HAP-1 (cell line): ENCODE measurements at regions not wholly inside any gene's neighbourhood (a gene's known extent, or its start where the extent isn't known, plus 50 kb on each side); places are given as distances from the start of the nearest gene placed in this dataset.

Experiments
- DNase-seq, 2 experiments: peaks; one replicate each; pipeline ENCODE4 v3.0.0-alpha.2; 2016 to 2020; ENCODE audit warnings: low spot score in 2 of 2
- H3K27me3 ChIP-seq: fragments of 250-450 bp; sonication (Bioruptor Pico); 2 replicates; pipeline ENCODE4 v1.5.1; 2020; ENCODE audit warnings: low read depth, mild to moderate bottlenecking, moderate library complexity
- H3K36me3 ChIP-seq: fragments of 250-450 bp; sonication (Bioruptor Pico); replicated peaks from 2 replicates; pipeline ENCODE4 v1.5.1; 2020; ENCODE audit warnings: mild to moderate bottlenecking
- H3K4me1 ChIP-seq: fragments of 250-450 bp; sonication (Bioruptor Pico); 2 replicates; pipeline ENCODE4 v1.5.1; 2020; ENCODE audit warnings: mild to moderate bottlenecking
- H3K4me3 ChIP-seq: fragments of 250-450 bp; sonication (Bioruptor Pico); 2 replicates; pipeline ENCODE4 v1.5.1; 2020; ENCODE audit warnings: mild to moderate bottlenecking, moderate library complexity
- H3K9me3 ChIP-seq: fragments of 250-450 bp; sonication (Bioruptor Pico); 2 replicates; pipeline ENCODE4 v1.5.1; 2020; ENCODE audit warnings: mild to moderate bottlenecking, moderate library complexity
- in situ Hi-C: fragments of 300-500 bp; cut with MboI; formaldehyde crosslinking; loops from 3 replicates; pipeline ENCODE4 v1.14.3; 2020; ENCODE audit warnings: low sequenced_read_pairs, inconsistent platforms, mixed read lengths

DNA sequence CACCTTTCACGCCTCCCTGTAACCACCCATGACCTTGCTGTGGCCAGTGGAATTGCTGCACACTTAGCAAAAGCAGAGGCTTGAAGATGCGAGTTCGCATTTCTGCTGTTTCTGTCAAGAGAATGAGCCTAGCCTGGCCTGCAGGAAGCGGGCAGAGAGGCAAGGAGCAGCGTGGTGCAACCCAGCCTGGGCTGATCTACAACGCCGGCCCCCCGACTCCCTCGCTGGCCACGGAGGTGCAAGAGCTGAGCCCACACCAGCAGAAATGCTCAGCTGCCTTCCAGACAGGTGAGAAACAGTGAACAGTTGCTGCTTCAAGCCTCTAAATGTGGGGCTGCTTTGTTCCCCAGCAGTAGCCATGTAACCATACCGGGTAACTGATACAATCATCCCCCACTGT, 116.4 kb downstream of the NCOR2 start:
- in situ Hi-C loops: no loop called here
- no peak for DNase-seq
- Histone ChIP-seq H3K36me3 (peaks cover 3% of the 10 kb centered on the region; the same call in 1 of the 2 replicates), H3K9me3 (no peaks in the 10 kb centered on the region), H3K4me3 (no peak overlapping the region), H3K4me1 (no peaks in the 10 kb centered on the region), H3K27me3 (no peaks in the 10 kb centered on the region)

DNA sequence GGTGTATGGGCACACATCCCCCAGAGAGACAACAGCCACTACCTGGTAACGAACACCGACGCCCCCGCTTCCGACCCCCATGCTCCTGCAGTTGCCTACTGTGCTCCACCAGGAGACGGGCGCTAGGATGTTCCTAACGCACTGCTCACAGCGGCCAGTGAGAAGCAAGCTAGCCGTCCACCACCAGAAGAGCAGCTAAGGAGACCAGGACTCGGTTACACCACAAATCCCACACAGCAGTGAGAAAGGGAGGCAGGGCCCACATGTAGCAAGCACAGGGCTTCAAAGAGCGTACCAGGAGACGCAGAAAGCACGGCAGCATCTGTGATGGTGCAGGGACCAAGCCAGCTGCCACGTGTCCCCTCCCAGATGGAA, 117.0 kb downstream of the NCOR2 start:
- H3K9me3 ChIP-seq: no peaks in the 10 kb centered on the region
- H3K36me3 ChIP-seq: peaks cover 3% of the 10 kb centered on the region; the same call in 1 of the 2 replicates
- H3K27me3 ChIP-seq: no peaks in the 10 kb centered on the region
- in situ Hi-C loops: no loop called here
- H3K4me1 ChIP-seq: no peaks in the 10 kb centered on the region
- no peak for DNase-seq
- no peak overlapping the region for H3K4me3 ChIP-seq

DNA sequence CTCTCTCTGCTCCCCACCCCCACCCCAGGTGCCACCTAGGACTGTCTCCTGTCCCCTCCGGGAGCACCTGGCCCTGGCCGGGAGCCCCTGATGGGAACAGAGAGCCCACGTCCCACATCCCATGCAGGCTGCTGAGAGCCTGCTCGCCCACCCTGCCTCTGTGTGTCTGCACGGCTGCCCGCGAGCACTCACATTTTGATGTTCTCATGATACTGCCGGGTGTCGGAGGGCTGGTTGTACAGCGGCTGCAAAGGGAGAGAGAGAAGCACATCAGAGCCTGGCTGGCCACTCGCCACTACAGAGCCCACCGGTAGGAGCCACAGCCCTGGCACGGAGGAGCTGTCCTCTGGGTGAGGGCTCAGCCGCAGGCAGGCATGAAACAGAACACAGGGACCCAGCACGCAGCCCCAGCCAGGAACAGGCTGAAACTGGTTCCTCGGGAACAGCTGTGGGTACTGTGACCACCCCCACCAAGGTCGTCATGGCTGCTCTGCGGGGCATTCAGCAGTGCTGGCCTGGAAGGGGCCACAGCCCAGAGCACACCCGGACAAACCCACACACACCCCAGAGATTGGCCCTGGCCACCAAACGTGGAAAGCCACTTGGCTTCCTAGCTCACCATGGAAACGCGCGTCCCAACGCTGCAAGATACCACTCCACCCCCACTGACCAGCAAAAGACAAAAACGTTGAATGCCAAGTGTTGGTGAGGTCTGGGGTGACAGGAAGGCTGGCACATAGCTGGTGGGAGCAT, 117.6 kb downstream of the NCOR2 start:
- no peaks in the 10 kb centered on the region for H3K27me3 ChIP-seq
- H3K4me3 ChIP-seq: no peak overlapping the region
- H3K9me3 ChIP-seq: no peaks in the 10 kb centered on the region
- no peaks in the 10 kb centered on the region for H3K4me1 ChIP-seq
- in situ Hi-C loops: no loop called here
- DNase-seq: no peak
- H3K36me3 ChIP-seq: peaks cover 3% of the 10 kb centered on the region; the same call in 1 of the 2 replicates

DNA sequence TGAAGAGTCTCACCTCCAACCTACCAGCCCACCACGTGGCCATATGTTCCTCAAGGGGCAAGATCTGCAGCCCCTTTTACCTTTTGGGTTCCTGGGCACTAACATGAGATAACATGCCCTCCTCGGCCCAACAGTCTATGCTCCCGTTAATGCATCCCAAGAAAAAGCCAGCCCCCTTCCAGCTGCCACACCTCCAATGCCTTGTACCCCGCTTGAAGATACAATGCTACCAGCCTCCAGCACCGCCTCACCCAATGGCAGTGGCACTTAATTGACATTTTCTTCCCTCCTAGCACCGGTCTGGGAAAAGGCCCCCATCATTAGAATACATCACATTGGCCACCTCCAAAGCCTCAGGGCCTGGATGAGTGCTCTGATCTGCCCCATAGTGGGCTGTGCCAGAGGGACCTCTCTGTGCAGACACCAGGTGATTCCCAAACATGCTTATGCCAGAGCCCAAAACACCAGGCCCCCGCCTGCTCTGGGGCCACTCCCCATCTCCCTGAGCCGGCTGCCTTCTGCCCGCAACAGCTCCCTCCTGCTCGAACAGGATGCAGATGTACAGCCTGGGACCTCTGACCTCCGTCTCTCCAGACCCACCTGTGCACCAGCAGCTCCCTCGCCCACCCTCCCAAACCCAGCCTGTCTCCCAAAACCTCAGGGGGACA, 118.3 kb downstream of the NCOR2 start:
- no peak for DNase-seq
- H3K4me1 ChIP-seq: no peaks in the 10 kb centered on the region
- in situ Hi-C loops: no loop called here
- H3K4me3 ChIP-seq: no peak overlapping the region
- no peaks in the 10 kb centered on the region for H3K9me3 ChIP-seq
- no peaks in the 10 kb centered on the region for H3K27me3 ChIP-seq
- H3K36me3 ChIP-seq: peaks cover 3% of the 10 kb centered on the region; the same call in 1 of the 2 replicates

DNA sequence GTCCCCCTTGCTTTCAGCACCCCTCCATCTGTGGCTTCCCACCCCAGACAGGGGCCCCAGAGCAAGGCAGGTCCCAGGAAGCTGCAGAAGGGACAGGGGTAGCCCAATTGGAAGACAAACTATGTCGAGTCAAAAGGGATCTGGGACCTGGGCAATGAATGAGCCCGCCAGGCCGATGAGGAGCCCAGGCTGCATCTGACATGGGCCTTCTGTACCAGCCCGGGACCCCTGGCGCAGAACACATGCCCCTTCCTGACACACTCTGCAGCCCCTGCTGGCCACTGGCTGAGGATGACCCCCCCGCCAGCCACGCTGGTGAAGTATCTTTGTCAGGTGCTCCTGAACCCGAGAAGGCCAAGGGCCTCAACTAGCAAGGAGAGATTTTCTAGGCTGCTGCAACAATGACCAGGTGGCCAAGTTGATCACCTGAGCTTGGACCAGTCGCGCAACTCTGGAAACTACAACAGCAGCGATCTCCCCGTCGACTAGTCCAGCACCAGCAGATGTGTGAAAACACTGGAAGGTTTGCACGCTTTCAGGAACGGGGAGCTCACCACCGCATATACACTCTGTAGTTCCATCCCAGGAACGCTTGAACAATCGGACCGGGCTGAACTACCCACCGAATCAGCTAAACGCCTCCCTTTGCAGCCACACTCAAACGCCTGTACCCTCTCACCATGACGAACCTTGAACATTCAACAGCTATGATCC, 119.0 kb downstream of the NCOR2 start:
- Histone ChIP-seq H3K27me3 (no peaks in the 10 kb centered on the region), H3K4me1 (no peaks in the 10 kb centered on the region), H3K36me3 (peaks cover 3% of the 10 kb centered on the region; the same call in 1 of the 2 replicates), H3K9me3 (no peaks in the 10 kb centered on the region), H3K4me3 (no peak overlapping the region)
- in situ Hi-C loops: no loop called here
- DNase-seq: no peak

DNA sequence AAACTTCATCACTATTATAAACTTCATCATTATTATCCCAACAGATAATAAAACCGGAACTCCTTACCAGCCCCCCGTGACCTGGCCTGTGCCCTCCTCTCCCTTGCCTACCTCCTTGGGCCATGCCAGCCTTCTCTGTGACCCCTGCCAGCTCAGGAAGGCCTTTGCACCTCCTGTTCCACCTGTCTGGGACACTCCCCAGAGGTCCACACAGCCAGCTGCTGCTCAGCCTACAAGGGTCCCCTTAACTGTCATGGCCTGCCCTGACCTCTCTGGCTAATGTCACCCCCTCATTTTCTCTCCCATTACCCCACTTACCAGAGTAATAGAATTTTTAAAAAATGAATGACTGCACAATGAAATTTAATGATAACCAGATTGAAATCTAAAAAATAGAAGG, 121.0 kb downstream of the NCOR2 start:
- H3K27me3 ChIP-seq: no peaks in the 10 kb centered on the region
- H3K4me3 ChIP-seq: no peak overlapping the region
- H3K36me3 ChIP-seq: peaks cover 3% of the 10 kb centered on the region; the same call in 1 of the 2 replicates
- in situ Hi-C loops: no loop called here
- no peak for DNase-seq
- no peaks in the 10 kb centered on the region for H3K4me1 ChIP-seq
- no peaks in the 10 kb centered on the region for H3K9me3 ChIP-seq

DNA sequence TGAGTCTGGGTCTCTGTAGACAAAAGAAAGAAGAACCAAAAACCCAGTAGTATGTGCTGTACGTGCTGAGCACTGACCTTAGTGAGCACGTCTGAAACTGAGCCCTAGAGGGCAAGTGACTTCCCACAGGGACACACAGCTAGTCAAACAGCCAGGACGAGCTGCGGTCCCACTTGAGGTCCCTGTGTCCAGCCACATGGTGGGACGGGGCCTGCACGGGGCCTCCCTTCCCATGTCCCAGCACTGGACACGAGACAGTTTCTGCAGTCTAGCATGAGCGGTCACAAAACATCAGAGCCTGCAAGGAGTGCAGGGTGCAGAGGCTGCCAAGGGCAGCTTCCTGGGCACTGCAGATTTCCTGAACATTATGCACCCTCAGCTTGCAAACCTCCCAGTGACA, 121.6 kb downstream of the NCOR2 start:
- in situ Hi-C loops: no loop called here
- Histone ChIP-seq H3K9me3 (no peaks in the 10 kb centered on the region), H3K36me3 (peaks cover 3% of the 10 kb centered on the region; the same call in 1 of the 2 replicates), H3K4me1 (no peaks in the 10 kb centered on the region), H3K27me3 (no peaks in the 10 kb centered on the region), H3K4me3 (no peak overlapping the region)
- no peak for DNase-seq

DNA sequence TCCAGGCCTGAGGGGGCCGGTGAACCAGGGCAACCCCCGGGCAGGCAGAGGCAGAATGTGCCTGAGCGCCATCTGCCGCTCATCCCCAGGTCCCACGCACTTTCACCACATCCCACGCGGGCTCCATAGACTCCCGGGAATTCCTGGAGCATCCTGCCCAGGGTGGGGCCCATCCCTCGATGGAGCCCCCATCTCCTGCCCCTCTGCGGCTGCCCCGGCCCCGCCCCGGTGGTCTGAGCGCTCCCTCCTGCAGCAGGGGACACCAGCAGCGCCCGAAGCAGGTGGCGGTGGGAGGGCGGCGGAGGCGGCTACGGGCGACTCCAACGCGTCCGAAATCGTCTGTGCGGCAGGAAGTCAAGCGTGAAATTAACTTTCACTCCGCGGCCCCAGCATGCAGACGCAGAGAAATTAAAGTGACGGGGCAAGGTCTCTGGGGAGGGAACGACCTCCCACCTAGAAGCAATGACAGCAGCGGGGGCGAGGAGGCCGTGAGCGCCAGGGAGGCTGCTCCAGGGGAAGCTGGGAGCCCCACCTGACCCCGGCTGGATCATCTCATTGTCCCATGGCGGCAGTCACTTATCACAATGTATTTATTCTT, 122.2 kb downstream of the NCOR2 start:
- Histone ChIP-seq H3K4me3 (no peak overlapping the region), H3K36me3 (peaks cover 3% of the 10 kb centered on the region; the same call in 1 of the 2 replicates), H3K9me3 (no peaks in the 10 kb centered on the region), H3K4me1 (no peaks in the 10 kb centered on the region), H3K27me3 (no peaks in the 10 kb centered on the region)
- DNase-seq: no peak
- in situ Hi-C loops: no loop called here

DNA sequence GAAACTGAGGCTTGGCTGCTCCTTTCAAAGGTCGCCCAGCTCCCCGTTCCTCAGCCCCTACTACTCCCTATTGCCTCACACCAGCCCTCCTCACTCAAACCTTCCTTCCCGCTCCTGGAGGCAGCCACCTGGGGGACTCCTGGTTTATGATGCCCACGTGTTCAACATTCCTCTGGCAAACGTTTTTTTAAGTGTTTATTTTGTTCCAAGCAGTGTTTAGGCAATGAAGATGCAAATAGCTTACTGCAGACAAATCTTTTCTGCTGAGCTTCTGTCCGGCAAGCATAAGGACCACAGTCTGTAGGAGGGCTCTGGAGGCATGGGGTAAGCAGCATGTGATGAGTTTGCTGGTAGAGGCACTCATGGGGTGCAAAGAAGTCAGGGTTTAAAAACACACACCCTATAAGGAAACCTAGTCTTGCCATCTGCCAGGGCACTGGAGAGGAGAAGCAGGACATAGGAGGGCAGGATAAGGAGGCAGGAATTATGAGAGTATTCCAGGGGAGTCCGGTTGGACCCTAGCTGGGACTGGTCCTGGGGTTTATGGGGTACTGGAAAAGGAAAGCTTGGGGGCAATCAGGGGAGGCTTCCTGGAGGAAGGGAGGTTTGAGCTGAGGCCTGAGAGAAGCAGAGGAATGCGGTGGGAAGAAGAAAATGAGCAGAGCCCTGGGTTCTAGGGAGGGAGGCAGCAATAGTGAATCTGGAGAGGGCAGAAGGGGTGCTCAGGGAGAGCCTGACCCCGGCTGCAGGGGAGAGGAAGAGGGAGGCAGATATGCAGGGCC, 123.3 kb downstream of the NCOR2 start:
- Histone ChIP-seq H3K9me3 (no peaks in the 10 kb centered on the region), H3K4me1 (no peaks in the 10 kb centered on the region)

DNA sequence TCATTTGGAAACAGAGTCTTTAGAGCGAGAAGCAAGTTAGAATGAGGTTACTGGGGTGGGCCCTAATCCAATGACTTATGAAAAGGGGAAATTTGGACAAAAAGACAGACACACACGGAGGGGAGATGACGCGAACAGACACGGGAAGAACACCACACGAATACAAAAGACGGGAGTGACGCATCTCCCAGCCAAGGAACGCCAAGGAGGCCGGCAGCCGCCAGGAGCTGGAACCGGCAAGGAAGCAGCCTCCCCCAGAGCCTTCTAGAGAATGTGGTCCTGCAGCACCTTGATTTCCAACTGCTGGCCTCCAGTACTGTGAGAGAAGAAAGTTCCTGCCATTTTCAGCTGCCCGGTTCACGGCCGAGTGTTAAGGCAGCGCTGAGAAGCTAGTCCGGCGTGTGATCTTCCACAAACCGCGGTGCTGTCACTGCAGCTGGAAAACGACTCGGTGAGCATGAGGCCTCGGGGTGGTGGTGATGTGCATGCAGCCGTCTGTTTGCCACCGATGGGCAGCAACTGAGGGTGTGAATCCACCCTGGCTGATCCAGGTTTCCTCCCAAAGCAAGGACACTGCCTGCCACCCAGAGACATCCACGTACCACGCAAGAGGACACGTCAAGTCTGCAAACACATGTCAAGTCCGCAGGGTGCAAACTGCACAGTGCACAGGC, 124.5 kb downstream of the NCOR2 start:
- H3K9me3 ChIP-seq: no peaks in the 10 kb centered on the region
- peaks cover 3% of the 10 kb centered on the region; the same call in 1 of the 2 replicates for H3K36me3 ChIP-seq
- no peaks in the 10 kb centered on the region for H3K4me1 ChIP-seq
- H3K27me3 ChIP-seq: no peaks in the 10 kb centered on the region
- in situ Hi-C loops: no loop called here
- no peak overlapping the region for H3K4me3 ChIP-seq
- DNase-seq: no peak

More for the DNA sequence above, 123.3 kb downstream of the NCOR2 start:
- Histone ChIP-seq H3K4me3 (no peak overlapping the region), H3K36me3 (peaks cover 3% of the 10 kb centered on the region; the same call in 1 of the 2 replicates), H3K27me3 (no peaks in the 10 kb centered on the region)
- no peak for DNase-seq
- in situ Hi-C loops: no loop called here

DNA sequence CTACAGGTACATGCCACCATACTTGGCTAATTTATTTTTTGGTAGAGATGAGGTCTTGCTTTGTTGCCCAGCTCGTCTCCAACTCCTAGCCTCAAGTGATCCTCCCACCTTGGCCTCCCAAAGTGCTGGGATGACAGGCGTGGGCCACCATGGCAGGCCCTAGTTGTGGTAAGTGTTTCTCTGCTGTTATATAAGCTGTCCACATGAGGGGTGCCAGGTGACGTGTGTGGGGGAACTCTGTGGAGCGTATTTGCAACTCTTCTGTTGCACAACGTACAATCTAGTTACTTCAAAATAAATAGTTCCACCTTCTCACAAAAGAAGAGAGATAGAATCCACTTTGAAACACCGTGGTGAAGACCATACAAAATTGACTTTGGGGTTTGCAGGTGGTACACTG, 125.1 kb downstream of the NCOR2 start:
- Histone ChIP-seq H3K27me3 (no peaks in the 10 kb centered on the region), H3K4me3 (no peak overlapping the region), H3K36me3 (peaks cover 1% of the 10 kb centered on the region; the same call in 1 of the 2 replicates), H3K4me1 (no peaks in the 10 kb centered on the region), H3K9me3 (no peaks in the 10 kb centered on the region)
- in situ Hi-C loops: no loop called here
- DNase-seq: no peak

DNA sequence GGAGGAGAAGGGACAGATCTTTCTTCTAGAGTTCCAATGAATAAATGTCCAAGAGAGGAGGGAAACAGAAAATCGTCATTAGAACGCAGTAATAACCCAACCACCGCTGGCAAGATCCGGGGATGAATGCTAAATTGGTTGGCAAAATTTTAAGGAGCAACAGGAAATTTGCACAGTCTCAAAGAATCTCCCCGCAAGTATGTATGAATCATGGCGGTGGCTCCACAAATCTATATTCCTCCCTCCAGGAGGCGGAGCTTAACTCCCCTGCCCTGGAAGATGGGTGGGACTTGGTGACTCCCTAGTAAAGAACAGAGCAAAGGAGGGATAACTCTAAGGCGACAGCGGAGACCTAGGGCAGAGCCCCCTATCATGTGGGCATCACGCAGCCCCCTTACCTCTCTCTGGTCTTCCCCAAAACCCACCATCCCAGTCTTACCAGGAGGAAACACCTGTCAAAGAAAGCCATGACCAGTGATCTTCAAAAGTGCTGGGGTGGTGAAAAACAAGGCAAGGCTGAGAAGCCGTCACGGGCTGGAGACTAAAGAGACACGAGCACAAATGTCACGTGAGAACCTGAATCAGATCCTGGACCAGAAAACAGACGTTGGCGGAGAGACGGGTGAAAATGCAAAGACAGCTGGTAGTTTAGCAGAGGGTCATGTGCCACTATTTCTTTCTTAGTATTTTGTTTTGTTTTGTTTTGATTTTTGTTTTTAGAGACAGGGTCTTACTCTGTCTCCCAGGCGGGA, 125.8 kb downstream of the NCOR2 start:
- Histone ChIP-seq H3K9me3 (no peaks in the 10 kb centered on the region), H3K27me3 (no peaks in the 10 kb centered on the region), H3K4me1 (no peaks in the 10 kb centered on the region), H3K4me3 (no peak overlapping the region), H3K36me3 (no peaks in the 10 kb centered on the region; the same call in 1 of the 2 replicates)
- in situ Hi-C loops: no loop called here
- DNase-seq: no peak
